Adipocyte (in vitro differentiated cells): ENCODE measurements at regions not wholly inside any gene's neighbourhood (a gene's known extent, or its start where the extent isn't known, plus 50 kb on each side); places are given as distances from the start of the nearest gene placed in this dataset.

Experiments
- DNase-seq: peaks from one replicate; pipeline ENCODE4 v3.0.0-alpha.2; 2015; ENCODE audit warnings: low read depth
- H3K27me3 ChIP-seq: replicated peaks from 2 replicates; pipeline ENCODE4 v1.7.0; 2013; ENCODE audit warnings: mild to moderate bottlenecking, low read length, moderate library complexity; ENCODE audit not compliant: control insufficient read depth, insufficient read depth
- H3K36me3 ChIP-seq: 2 replicates; pipeline ENCODE4 v1.7.0; 2013; ENCODE audit warnings: low read length, mild to moderate bottlenecking, moderate library complexity; ENCODE audit not compliant: control insufficient read depth, insufficient read depth, severe bottlenecking
- H3K4me1 ChIP-seq: 2 replicates; pipeline ENCODE4 v1.7.0; 2013; ENCODE audit warnings: mild to moderate bottlenecking, low read length, moderate library complexity; ENCODE audit not compliant: control insufficient read depth, insufficient read depth
- H3K4me3 ChIP-seq: 2 replicates; pipeline ENCODE4 v1.7.0; 2013; ENCODE audit warnings: mild to moderate bottlenecking, low read length, moderate library complexity
- H3K9ac ChIP-seq: 2 replicates; pipeline ENCODE4 v1.7.0; 2013; ENCODE audit warnings: mild to moderate bottlenecking, low read length, moderate library complexity
- H3K9me3 ChIP-seq: 2 replicates; pipeline ENCODE4 v1.7.0; 2013; ENCODE audit warnings: mild to moderate bottlenecking, low read length, moderate library complexity; ENCODE audit not compliant: control insufficient read depth

GRCh38 chr6:115681978-115682775, 378.5 kb downstream of the FRK start:
- no peak overlapping the region for H3K9ac ChIP-seq
- DNase-seq = no peak
- H3K36me3 ChIP-seq = no peaks in the 10 kb centered on the region
- H3K4me3 ChIP-seq = no peak overlapping the region
- no peaks in the 10 kb centered on the region for H3K4me1 ChIP-seq
- no peaks in the 10 kb centered on the region for H3K9me3 ChIP-seq
- H3K27me3 ChIP-seq = no peaks in the 10 kb centered on the region

GRCh38 chr6:115680621-115681020, 380.1 kb downstream of the FRK start:
- Histone ChIP-seq H3K9me3 (no peaks in the 10 kb centered on the region), H3K4me1 (no peaks in the 10 kb centered on the region), H3K27me3 (no peaks in the 10 kb centered on the region), H3K36me3 (no peaks in the 10 kb centered on the region), H3K9ac (no peak overlapping the region), H3K4me3 (no peak overlapping the region)
- DNase-seq = no peak

GRCh38 chr6:115677198-115677597, 383.5 kb downstream of the FRK start:
- Histone ChIP-seq H3K9me3 (no peaks in the 10 kb centered on the region), H3K36me3 (no peaks in the 10 kb centered on the region), H3K4me3 (no peak overlapping the region), H3K9ac (no peak overlapping the region), H3K27me3 (no peaks in the 10 kb centered on the region), H3K4me1 (no peaks in the 10 kb centered on the region)
- no peak for DNase-seq

- Histone ChIP-seq H3K9me3 (no peaks in the 10 kb centered on the region), H3K27me3 (no peaks in the 10 kb centered on the region), H3K36me3 (no peaks in the 10 kb centered on the region), H3K4me3 (no peak overlapping the region), H3K4me1 (no peaks in the 10 kb centered on the region), H3K9ac (no peak overlapping the region)
- no peak for DNase-seq
Observed at GRCh38 chr6:115675443-115675842, 385.2 kb downstream of the FRK start.

GRCh38 chr6:115668781-115669180, 391.9 kb downstream of the FRK start:
- Histone ChIP-seq H3K36me3 (no peaks in the 10 kb centered on the region), H3K4me1 (no peaks in the 10 kb centered on the region), H3K9ac (no peak overlapping the region), H3K9me3 (no peaks in the 10 kb centered on the region), H3K4me3 (no peak overlapping the region), H3K27me3 (no peaks in the 10 kb centered on the region)
- DNase-seq = no peak

GRCh38 chr6:115668211-115668610, 392.5 kb downstream of the FRK start:
- H3K4me1 ChIP-seq = no peaks in the 10 kb centered on the region
- no peak overlapping the region for H3K9ac ChIP-seq
- H3K4me3 ChIP-seq = no peak overlapping the region
- H3K27me3 ChIP-seq = no peaks in the 10 kb centered on the region
- no peaks in the 10 kb centered on the region for H3K9me3 ChIP-seq
- DNase-seq = no peak
- no peaks in the 10 kb centered on the region for H3K36me3 ChIP-seq

- H3K36me3 ChIP-seq = no peaks in the 10 kb centered on the region
- H3K9me3 ChIP-seq = no peaks in the 10 kb centered on the region
- H3K4me3 ChIP-seq = no peak overlapping the region
- no peak overlapping the region for H3K9ac ChIP-seq
- H3K27me3 ChIP-seq = no peaks in the 10 kb centered on the region
- no peaks in the 10 kb centered on the region for H3K4me1 ChIP-seq
- DNase-seq = no peak
Observed at GRCh38 chr6:115667478-115668026, 393.1 kb downstream of the FRK start.

GRCh38 chr6:115666997-115667396, 393.7 kb downstream of the FRK start:
- H3K36me3 ChIP-seq = no peaks in the 10 kb centered on the region
- H3K27me3 ChIP-seq = no peaks in the 10 kb centered on the region
- no peaks in the 10 kb centered on the region for H3K4me1 ChIP-seq
- no peaks in the 10 kb centered on the region for H3K9me3 ChIP-seq
- no peak for DNase-seq
- no peak overlapping the region for H3K4me3 ChIP-seq
- H3K9ac ChIP-seq = no peak overlapping the region

GRCh38 chr6:115665310-115665709, 395.4 kb downstream of the FRK start:
- H3K4me1 ChIP-seq = no peaks in the 10 kb centered on the region
- no peak overlapping the region for H3K4me3 ChIP-seq
- no peaks in the 10 kb centered on the region for H3K27me3 ChIP-seq
- no peak for DNase-seq
- no peak overlapping the region for H3K9ac ChIP-seq
- H3K9me3 ChIP-seq = no peaks in the 10 kb centered on the region
- H3K36me3 ChIP-seq = no peaks in the 10 kb centered on the region

- DNase-seq = no peak
- Histone ChIP-seq H3K9ac (no peak overlapping the region), H3K27me3 (no peaks in the 10 kb centered on the region), H3K36me3 (no peaks in the 10 kb centered on the region), H3K4me3 (no peak overlapping the region), H3K9me3 (no peaks in the 10 kb centered on the region), H3K4me1 (no peaks in the 10 kb centered on the region)
Observed at GRCh38 chr6:115663681-115664080, 397.0 kb downstream of the FRK start.

- H3K27me3 ChIP-seq = no peaks in the 10 kb centered on the region
- peak; percentile 69 for DNase-seq
- H3K36me3 ChIP-seq = no peaks in the 10 kb centered on the region
- H3K4me1 ChIP-seq = no peaks in the 10 kb centered on the region
- no peaks in the 10 kb centered on the region for H3K9me3 ChIP-seq
- no peak overlapping the region for H3K4me3 ChIP-seq
- no peak overlapping the region for H3K9ac ChIP-seq
Observed at GRCh38 chr6:115643762-115644161, 416.9 kb downstream of the FRK start.

GRCh38 chr6:115634887-115635286, 425.8 kb downstream of the FRK start:
- H3K9ac ChIP-seq = no peak overlapping the region
- peak; percentile 34 for DNase-seq
- H3K4me3 ChIP-seq = no peak overlapping the region
- no peaks in the 10 kb centered on the region for H3K36me3 ChIP-seq
- no peaks in the 10 kb centered on the region for H3K27me3 ChIP-seq
- no peaks in the 10 kb centered on the region for H3K4me1 ChIP-seq
- no peaks in the 10 kb centered on the region for H3K9me3 ChIP-seq
